Activated B cell treated with CpG ODN at 0.5 μM for 24 hours (primary cell): ENCODE measurements at regions not wholly inside any gene's neighbourhood (a gene's known extent, or its start where the extent isn't known, plus 50 kb on each side); places are given as distances from the start of the nearest gene placed in this dataset.

Source experiments
- ATAC-seq: fragments of 200-7000 bp; cut with Tn5 transposase; one replicate; pipeline ENCODE4 v1.10.0; 2021; ENCODE audit warnings: low read depth, mild to moderate bottlenecking, moderate library complexity
- CTCF ChIA-PET: fragments of 350-600 bp; sonication (Branson Sonifier 250); formaldehyde crosslinking; loops from one replicate; lab custom pipeline; 2021; ENCODE audit warnings: antibody characterized with exemption; lab: Charles Lee
- POLR2A ChIA-PET: fragments of 350-600 bp; sonication (Branson Sonifier 250); formaldehyde crosslinking; loops from one replicate; lab custom pipeline; 2021; ENCODE audit warnings: antibody characterized with exemption; lab: Charles Lee
- DNase-seq: peaks from one replicate; pipeline ENCODE4 v3.0.0; 2022
- H3K27ac Mint-ChIP-seq: one replicate; pipeline ENCODE4 v1.8.0; 2020; ENCODE audit warnings: mixed read lengths
- H3K27me3 Mint-ChIP-seq: one replicate; pipeline ENCODE4 v1.8.0; 2021; ENCODE audit warnings: mixed read lengths
- H3K36me3 Mint-ChIP-seq: one replicate; pipeline ENCODE4 v1.8.0; 2021; ENCODE audit warnings: low read depth, mixed read lengths
- H3K4me1 Mint-ChIP-seq: one replicate; pipeline ENCODE4 v1.8.0; 2021; ENCODE audit warnings: mixed read lengths
- H3K4me3 Mint-ChIP-seq: one replicate; pipeline ENCODE4 v1.8.0; 2020; ENCODE audit warnings: mild to moderate bottlenecking, mixed read lengths
- H3K9me3 Mint-ChIP-seq: one replicate; pipeline ENCODE4 v1.8.0; 2020; ENCODE audit warnings: mixed read lengths
- intact Hi-C: fragments of 100-400 bp; cut with micrococcal nuclease; formaldehyde crosslinking; loops from one replicate; pipeline ENCODE4 v1.15.1; 2024
- TF ChIP-seq, protein P1 (sequence below): fragments of 200-600 bp; IDR thresholded peaks from one replicate; pipeline ENCODE4 v1.8.0; 2022; ENCODE audit warnings: antibody characterized with exemption, mild to moderate bottlenecking

DNA sequence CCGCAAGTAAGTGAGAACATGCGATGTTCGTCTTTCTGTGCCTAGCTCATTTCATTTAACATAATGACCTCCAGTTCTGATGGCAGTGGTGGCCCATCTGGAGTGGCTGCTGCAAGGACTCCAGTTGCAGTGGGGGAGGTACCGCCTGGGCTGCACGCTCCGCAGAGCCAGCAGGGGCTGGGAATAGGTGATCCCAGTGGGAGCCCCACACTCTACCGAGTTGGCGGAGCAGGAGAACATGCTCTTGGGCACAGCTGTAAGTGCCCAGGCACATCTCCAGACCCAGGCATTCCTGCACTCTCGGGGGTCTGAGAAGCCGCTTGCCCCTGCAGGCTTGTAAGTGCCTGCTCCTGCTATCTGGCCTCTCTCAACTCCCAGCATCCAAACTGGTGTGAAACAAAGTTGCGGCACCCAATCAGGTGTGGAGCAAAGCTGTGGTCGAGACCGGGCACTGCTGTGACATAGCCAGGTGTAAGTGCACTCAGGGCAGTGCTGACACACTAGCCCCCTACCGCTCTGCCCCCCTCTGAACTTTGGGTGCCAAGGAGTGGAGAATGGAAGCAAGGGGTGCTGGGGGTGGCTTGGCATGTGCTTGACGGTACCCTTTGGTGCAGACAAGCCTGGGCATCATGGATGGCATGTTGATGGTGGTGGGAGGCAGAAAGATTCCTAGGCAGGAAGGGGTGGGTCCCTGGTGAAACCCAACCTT is 130.2 kb downstream of the HTR1B start:
- Mint-ChIP-seq H3K4me1 (no peaks in the 10 kb centered on the region), H3K4me3 (no peak overlapping the region), H3K27ac (no peak overlapping the region), H3K36me3 (no peaks in the 10 kb centered on the region), H3K9me3 (peaks cover 16% of the 10 kb centered on the region), H3K27me3 (no peaks in the 10 kb centered on the region)
- intact Hi-C loops = no loop called here
- DNase-seq = no peak
- TF ChIP-seq, protein P1, sequence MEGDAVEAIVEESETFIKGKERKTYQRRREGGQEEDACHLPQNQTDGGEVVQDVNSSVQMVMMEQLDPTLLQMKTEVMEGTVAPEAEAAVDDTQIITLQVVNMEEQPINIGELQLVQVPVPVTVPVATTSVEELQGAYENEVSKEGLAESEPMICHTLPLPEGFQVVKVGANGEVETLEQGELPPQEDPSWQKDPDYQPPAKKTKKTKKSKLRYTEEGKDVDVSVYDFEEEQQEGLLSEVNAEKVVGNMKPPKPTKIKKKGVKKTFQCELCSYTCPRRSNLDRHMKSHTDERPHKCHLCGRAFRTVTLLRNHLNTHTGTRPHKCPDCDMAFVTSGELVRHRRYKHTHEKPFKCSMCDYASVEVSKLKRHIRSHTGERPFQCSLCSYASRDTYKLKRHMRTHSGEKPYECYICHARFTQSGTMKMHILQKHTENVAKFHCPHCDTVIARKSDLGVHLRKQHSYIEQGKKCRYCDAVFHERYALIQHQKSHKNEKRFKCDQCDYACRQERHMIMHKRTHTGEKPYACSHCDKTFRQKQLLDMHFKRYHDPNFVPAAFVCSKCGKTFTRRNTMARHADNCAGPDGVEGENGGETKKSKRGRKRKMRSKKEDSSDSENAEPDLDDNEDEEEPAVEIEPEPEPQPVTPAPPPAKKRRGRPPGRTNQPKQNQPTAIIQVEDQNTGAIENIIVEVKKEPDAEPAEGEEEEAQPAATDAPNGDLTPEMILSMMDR = no peak
- ChIA-PET POLR2A (no interaction called here), CTCF (no interaction called here)
- no peak for ATAC-seq

GRCh38 chr6:77326711-77327110 is 136.6 kb downstream of the HTR1B start:
- no peak overlapping the region for H3K4me3 Mint-ChIP-seq
- CTCF ChIA-PET = no interaction called here
- no peaks in the 10 kb centered on the region for H3K36me3 Mint-ChIP-seq
- H3K27me3 Mint-ChIP-seq = no peaks in the 10 kb centered on the region
- H3K9me3 Mint-ChIP-seq = peaks cover 5% of the 10 kb centered on the region
- TF ChIP-seq, protein P1 = no peak
- DNase-seq = no peak
- no peaks in the 10 kb centered on the region for H3K4me1 Mint-ChIP-seq
- no peak overlapping the region for H3K27ac Mint-ChIP-seq
- POLR2A ChIA-PET = no interaction called here
- intact Hi-C loops = no loop called here
- no peak for ATAC-seq

DNA sequence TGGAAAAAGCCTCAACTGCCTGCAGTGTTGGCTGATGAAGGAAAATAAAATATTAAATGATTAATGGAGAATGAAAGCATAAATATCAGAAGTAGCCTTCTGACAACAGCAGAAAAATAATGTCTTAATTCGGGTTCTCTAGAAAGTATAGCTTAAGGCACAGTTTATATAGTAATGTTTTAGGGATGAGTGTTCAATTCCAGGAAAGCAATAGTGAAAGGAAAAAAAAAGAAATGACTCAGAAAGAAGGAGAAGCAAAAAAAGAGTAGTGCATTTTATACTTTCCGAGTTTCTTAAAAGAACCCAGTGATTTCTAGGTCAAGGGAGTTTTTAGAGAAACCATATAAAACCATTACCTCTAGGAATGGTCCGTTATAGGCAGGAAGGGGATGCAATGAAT is 137.3 kb downstream of the HTR1B start:
- no peaks in the 10 kb centered on the region for H3K36me3 Mint-ChIP-seq
- H3K4me3 Mint-ChIP-seq = no peak overlapping the region
- no peak for DNase-seq
- CTCF ChIA-PET = no interaction called here
- H3K4me1 Mint-ChIP-seq = no peaks in the 10 kb centered on the region
- peaks cover 5% of the 10 kb centered on the region for H3K9me3 Mint-ChIP-seq
- intact Hi-C loops = no loop called here
- no peak for ATAC-seq
- POLR2A ChIA-PET = no interaction called here
- no peaks in the 10 kb centered on the region for H3K27me3 Mint-ChIP-seq
- TF ChIP-seq, protein P1 = no peak
- H3K27ac Mint-ChIP-seq = no peak overlapping the region

DNA sequence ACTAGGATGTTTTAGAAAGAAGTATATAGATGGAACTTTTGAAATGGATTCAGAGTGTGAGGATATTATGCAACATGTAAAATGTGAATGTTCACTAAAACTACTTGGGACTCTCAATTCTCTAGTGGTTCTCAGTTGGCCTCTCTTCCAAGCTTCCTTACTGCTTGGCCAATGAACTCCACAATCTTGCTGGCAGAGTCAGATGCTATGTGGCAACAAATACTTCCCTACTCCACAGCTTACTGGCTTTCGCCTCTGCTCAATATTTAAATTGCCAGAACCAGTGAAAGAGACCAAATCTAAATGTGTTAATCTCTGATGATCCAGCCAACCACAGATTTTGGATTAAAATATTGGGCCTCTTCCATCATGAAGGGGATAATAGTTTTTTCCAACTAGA is 138.4 kb downstream of the HTR1B start:
- POLR2A ChIA-PET = no interaction called here
- ATAC-seq (no peak), DNase-seq (no peak)
- H3K27ac Mint-ChIP-seq = no peak overlapping the region
- H3K4me1 Mint-ChIP-seq = no peaks in the 10 kb centered on the region
- TF ChIP-seq, protein P1 = no peak
- intact Hi-C loops = no loop called here
- no peaks in the 10 kb centered on the region for H3K36me3 Mint-ChIP-seq
- H3K27me3 Mint-ChIP-seq = no peaks in the 10 kb centered on the region
- H3K9me3 Mint-ChIP-seq = peaks cover 5% of the 10 kb centered on the region
- CTCF ChIA-PET = no interaction called here
- H3K4me3 Mint-ChIP-seq = no peak overlapping the region

DNA sequence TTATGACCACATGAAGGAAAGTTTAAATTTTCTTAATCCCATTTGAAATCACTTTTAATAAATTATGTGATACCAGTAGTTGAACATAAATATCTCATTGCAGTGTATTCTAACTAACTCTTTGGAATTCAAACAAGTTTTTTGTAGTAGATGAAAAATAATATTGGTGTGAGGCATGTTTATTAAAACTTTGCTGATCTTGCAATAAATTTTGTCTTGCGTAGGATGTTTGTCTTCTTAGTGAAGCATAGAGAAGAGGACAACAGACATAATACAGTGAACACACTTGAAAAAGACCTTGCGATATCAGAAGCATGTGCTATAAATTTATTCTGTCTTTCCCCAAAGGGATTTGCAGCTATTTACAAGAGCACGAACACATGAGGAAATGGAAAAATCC is 140.7 kb downstream of the HTR1B start:
- ChIA-PET CTCF (no interaction called here), POLR2A (no interaction called here)
- ATAC-seq (no peak), DNase-seq (no peak)
- no peaks in the 10 kb centered on the region for H3K36me3 Mint-ChIP-seq
- no peaks in the 10 kb centered on the region for H3K27me3 Mint-ChIP-seq
- no peaks in the 10 kb centered on the region for H3K4me1 Mint-ChIP-seq
- H3K27ac Mint-ChIP-seq = no peak overlapping the region
- TF ChIP-seq, protein P1 = no peak
- H3K9me3 Mint-ChIP-seq = peaks cover 9% of the 10 kb centered on the region
- no peak overlapping the region for H3K4me3 Mint-ChIP-seq
- intact Hi-C loops = no loop called here
